ENCODE measurements at regions not wholly inside any gene's neighbourhood (a gene's known extent, or its start where the extent isn't known, plus 50 kb on each side); places are given as distances from the start of the nearest gene placed in this dataset.

DNA sequence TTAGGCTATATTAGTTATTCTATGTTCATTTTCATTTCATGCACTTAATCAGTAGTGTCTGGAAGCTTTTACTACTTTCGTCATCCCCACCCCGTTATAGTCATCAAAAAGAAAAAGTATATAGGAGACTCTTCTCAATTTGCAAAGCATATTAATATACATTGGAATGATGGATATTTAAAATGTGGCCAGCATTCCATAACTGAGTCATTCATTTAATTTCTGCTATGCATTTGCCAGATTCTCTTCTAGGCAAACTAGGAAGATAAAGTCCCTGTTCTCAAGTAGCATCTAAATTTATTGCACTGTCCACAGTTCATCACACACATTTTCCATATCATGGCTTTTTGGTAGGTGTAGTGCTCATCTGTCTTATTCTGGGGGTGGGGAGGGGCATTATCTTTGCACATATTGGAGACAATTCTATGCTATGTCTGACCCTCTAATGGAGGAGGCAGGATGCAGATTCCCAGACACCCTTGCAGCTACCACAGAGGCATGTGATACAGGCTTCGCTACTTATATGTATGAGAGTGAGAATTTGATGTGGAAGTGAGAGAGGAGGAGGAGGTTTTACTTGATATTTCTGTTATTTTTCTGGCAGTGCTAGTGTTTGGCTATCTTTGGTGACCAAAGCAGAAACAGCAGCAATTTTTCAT, 125.8 kb downstream of the CTH start:
- Histone ChIP-seq H3K36me3 (no peaks in the 10 kb centered on the region), H3K27ac (no peak overlapping the region), H3K4me1 (no peaks in the 10 kb centered on the region), H3K4me3 (no peak overlapping the region), H3K27me3 (peaks cover 0 to 3% of the 10 kb centered on the region in 2 donors), H3K9me3 (no peaks in the 10 kb centered on the region)
- DNase-seq (ENCODE audit: low spot score in 2 of 2), result no peak
- 89 to 92% methylated on average over 3 of the region's 3 CpGs for WGBS, 2 donors
- TF ChIP-seq, protein P1, sequence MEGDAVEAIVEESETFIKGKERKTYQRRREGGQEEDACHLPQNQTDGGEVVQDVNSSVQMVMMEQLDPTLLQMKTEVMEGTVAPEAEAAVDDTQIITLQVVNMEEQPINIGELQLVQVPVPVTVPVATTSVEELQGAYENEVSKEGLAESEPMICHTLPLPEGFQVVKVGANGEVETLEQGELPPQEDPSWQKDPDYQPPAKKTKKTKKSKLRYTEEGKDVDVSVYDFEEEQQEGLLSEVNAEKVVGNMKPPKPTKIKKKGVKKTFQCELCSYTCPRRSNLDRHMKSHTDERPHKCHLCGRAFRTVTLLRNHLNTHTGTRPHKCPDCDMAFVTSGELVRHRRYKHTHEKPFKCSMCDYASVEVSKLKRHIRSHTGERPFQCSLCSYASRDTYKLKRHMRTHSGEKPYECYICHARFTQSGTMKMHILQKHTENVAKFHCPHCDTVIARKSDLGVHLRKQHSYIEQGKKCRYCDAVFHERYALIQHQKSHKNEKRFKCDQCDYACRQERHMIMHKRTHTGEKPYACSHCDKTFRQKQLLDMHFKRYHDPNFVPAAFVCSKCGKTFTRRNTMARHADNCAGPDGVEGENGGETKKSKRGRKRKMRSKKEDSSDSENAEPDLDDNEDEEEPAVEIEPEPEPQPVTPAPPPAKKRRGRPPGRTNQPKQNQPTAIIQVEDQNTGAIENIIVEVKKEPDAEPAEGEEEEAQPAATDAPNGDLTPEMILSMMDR (IDR thresholded peaks at IDR 0.05), result no peak
- TF ChIP-seq EP300 (IDR thresholded peaks at IDR 0.05), result no peak
- no peak for TF ChIP-seq POLR2A (IDR thresholded peaks at IDR 0.05)

DNA sequence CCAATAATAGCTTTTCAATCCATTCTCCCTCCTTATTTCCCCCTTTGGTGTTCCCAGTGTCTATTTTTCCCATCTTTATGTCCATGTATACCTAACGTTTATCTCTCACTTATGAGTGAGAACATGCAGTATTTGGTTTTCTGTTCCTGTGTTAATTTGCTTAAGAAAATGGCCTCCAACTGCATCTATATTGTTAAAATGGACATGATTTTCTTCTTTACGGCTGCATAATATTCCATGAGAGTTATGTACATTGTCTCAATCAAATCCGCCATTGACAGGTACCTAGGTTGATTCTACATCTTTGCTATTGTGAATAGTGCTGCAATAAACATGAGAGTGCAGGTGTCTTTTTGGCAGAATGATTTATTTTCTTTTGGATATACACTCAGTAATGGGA, 126.7 kb downstream of the CTH start:
- H3K4me3 ChIP-seq, result no peak overlapping the region
- peaks cover 0 to 3% of the 10 kb centered on the region in 2 donors for H3K27me3 ChIP-seq
- no peaks in the 10 kb centered on the region for H3K4me1 ChIP-seq
- no peaks in the 10 kb centered on the region for H3K36me3 ChIP-seq
- 87 to 93% methylated on average over 3 of the region's 3 CpGs for WGBS, 2 donors
- no peak for DNase-seq (ENCODE audit: low spot score in 2 of 2)
- TF ChIP-seq, protein P1 (IDR thresholded peaks at IDR 0.05), result no peak
- TF ChIP-seq EP300 (IDR thresholded peaks at IDR 0.05) (no peak), POLR2A (IDR thresholded peaks at IDR 0.05) (no peak)
- H3K9me3 ChIP-seq, result no peaks in the 10 kb centered on the region
- no peak overlapping the region for H3K27ac ChIP-seq

DNA sequence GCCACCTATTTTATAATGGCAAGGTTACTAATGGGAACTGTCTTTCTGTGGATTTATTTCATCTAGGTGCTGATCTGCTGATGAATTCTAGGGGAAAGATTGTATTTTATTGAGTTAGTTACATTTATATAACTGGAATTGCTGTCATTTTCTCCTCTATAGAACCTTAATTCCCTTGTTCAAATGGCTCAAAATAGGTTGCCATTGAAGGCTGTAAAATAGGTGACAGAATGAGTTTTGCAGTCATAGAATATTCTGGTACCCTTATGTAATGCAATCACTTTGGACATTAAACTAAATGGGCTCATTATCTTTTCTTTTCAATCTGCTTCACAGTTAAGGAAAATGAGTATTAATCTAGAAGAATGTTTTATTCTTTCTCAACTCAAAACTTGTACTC, 131.0 kb downstream of the CTH start:
- peaks cover 0 to under 1% of the 10 kb centered on the region in 2 donors for H3K27me3 ChIP-seq
- TF ChIP-seq EP300 (IDR thresholded peaks at IDR 0.05) (no peak), POLR2A (IDR thresholded peaks at IDR 0.05) (no peak)
- TF ChIP-seq, protein P1 (IDR thresholded peaks at IDR 0.05), result no peak
- no peak for DNase-seq (ENCODE audit: low spot score in 2 of 2)
- no peak overlapping the region for H3K27ac ChIP-seq
- no peaks in the 10 kb centered on the region for H3K9me3 ChIP-seq
- H3K4me3 ChIP-seq, result no peak overlapping the region
- no peaks in the 10 kb centered on the region for H3K36me3 ChIP-seq
- H3K4me1 ChIP-seq, result no peaks in the 10 kb centered on the region

DNA sequence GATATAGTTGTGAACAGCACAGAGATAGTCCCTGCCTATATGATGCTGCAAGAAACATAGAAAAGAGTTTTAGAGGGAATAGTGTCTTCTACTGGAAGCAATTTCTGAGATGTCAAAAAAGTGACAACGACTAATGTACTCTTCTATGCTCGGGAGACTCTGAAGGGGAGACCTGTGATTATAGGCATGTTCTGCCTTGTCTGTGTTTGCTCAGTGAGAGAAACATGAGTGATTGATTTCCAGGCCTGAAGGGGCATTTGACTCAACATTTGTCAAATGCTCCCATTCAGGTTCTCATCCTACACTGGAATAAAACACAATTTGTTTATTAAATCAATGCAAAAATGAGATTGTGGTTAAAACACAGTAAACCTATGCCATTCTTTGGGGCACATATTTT, 131.8 kb downstream of the CTH start:
- no peak for TF ChIP-seq POLR2A (IDR thresholded peaks at IDR 0.05)
- no peak for TF ChIP-seq EP300 (IDR thresholded peaks at IDR 0.05)
- TF ChIP-seq, protein P1 (IDR thresholded peaks at IDR 0.05), result no peak
- no peak for DNase-seq (ENCODE audit: low spot score in 2 of 2)
- 81 to 83% methylated on average over 2 of the region's 2 CpGs for WGBS, 2 donors

DNA sequence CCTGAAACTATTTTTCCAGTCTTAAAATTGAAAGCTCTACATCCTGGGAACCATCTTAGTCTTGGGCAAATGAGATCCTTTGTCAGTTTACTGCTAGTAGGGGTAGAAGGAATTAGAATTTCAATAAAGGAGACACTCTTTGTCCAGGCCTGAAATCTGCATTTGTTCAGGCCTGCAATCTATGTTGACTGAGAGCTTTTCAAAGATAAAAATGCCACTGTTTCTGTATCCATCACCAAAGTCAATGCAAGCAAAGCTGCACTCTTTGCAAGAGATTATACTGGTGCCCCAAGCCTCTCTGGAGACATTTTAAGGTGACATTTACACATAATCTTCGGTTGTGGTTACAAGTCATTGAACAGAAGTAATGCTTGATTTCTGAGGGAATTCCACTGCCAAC, 135.7 kb downstream of the CTH start:
- TF ChIP-seq EP300 (IDR thresholded peaks at IDR 0.05) (no peak), POLR2A (IDR thresholded peaks at IDR 0.05) (no peak)
- TF ChIP-seq, protein P1 (IDR thresholded peaks at IDR 0.05), result no peak
- H3K27ac ChIP-seq, result no peak overlapping the region
- WGBS, 2 donors, result 64 to 92% methylated on average over 1 of the region's 1 CpG
- no peaks in the 10 kb centered on the region for H3K36me3 ChIP-seq
- H3K4me1 ChIP-seq, result no peaks in the 10 kb centered on the region
- no peaks in the 10 kb centered on the region for H3K9me3 ChIP-seq
- H3K27me3 ChIP-seq, result no peaks in the 10 kb centered on the region
- no peak overlapping the region for H3K4me3 ChIP-seq
- no peak for DNase-seq (ENCODE audit: low spot score in 2 of 2)

More for the DNA sequence above, 131.8 kb downstream of the CTH start:
- H3K4me3 ChIP-seq, result no peak overlapping the region
- no peaks in the 10 kb centered on the region for H3K9me3 ChIP-seq
- H3K27ac ChIP-seq, result no peak overlapping the region
- no peaks in the 10 kb centered on the region for H3K27me3 ChIP-seq
- H3K36me3 ChIP-seq, result no peaks in the 10 kb centered on the region
- no peaks in the 10 kb centered on the region for H3K4me1 ChIP-seq
